SK-N-SH (cell line): ENCODE measurements at regions not wholly inside any gene's neighbourhood (a gene's known extent, or its start where the extent isn't known, plus 50 kb on each side); places are given as distances from the start of the nearest gene placed in this dataset.

Experiments
- CHD2 ChIP-seq: fragments of 150-350 bp; IDR thresholded peaks from 2 replicates; pipeline ENCODE4 v1.6.1; 2018; ENCODE audit warnings: low read length; ENCODE audit not compliant: partially characterized antibody
- CTCF ChIP-seq: fragments of 200-600 bp; sonication (generic); IDR thresholded peaks from 2 replicates; pipeline ENCODE4 v1.6.1; 2017; ENCODE audit warnings: antibody characterized with exemption, mild to moderate bottlenecking, moderate library complexity
- FOXM1 ChIP-seq: IDR thresholded peaks from 2 replicates; pipeline ENCODE4 v1.4.0; 2012; ENCODE audit warnings: low read depth, mild to moderate bottlenecking
- RAD21 ChIP-seq: IDR thresholded peaks from 2 replicates; pipeline ENCODE4 v1.6.1; 2012; ENCODE audit warnings: mild to moderate bottlenecking, low read length
- TAF1 ChIP-seq: IDR thresholded peaks from 2 replicates; pipeline ENCODE4 v1.6.1; 2012; ENCODE audit warnings: low read depth, mild to moderate bottlenecking, low read length, moderate library complexity, borderline replicate concordance
- YY1 ChIP-seq: IDR thresholded peaks from 2 replicates; pipeline ENCODE4 v1.4.0; 2012; ENCODE audit warnings: low read depth, mild to moderate bottlenecking

DNA sequence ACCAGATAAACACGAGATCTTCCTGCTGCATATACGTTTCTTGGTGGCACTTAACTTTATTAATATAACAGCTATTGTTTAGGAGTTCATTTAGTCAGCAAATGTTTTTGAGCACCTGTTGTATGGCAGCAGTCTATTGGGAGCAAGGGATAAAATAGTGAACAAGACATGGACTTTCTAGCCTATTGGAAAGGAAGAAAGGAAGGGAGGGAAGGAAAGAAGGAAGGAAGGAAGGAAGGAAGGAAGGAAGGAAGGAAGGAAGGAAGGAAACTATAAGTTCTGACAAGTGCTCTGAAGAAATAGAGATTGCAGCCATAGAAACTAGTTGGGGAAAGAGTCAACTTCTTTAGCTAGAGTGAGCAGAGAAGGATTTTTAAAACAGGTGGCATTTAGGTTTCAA, 149.1 kb upstream of the STARD13 start:
- TF ChIP-seq CTCF (no peak), TAF1 (no peak), FOXM1 (no peak), YY1 (no peak), RAD21 (no peak), CHD2 (no peak)
